PC-3 (cell line): ENCODE measurements at regions not wholly inside any gene's neighbourhood (a gene's known extent, or its start where the extent isn't known, plus 50 kb on each side); places are given as distances from the start of the nearest gene placed in this dataset.

Experiments used
- CTCF ChIP-seq: fragments of 300-600 bp; sonication (generic); conservative IDR thresholded peaks from 2 replicates; pipeline ENCODE4 v1.5.1; 2017; ENCODE audit warnings: antibody characterized with exemption, low read depth, mild to moderate bottlenecking, low read length
- EZH2phosphoT487 ChIP-seq: fragments of 300-600 bp; sonication (generic); IDR thresholded peaks from 2 replicates; pipeline ENCODE4 v1.6.1; 2018; ENCODE audit warnings: mild to moderate bottlenecking, antibody characterized with exemption, low read length, borderline replicate concordance

- TF ChIP-seq CTCF (no peak), EZH2phosphoT487 (no peak)
These were observed 265.9 kb downstream of the PRL start for GRCh38 chr6:22030730-22031619.
